Esophagus muscularis mucosa (tissue), 3 donors: ENCODE measurements at regions not wholly inside any gene's neighbourhood (a gene's known extent, or its start where the extent isn't known, plus 50 kb on each side); places are given as distances from the start of the nearest gene placed in this dataset.

Experiments used
- CTCF ChIP-seq, 3 experiments: fragments of 200-600 bp in 2 of 3; fragments of 450-650 bp in 1 of 3; sonication (generic) in 2 of 3; IDR thresholded peaks; one replicate each; pipeline ENCODE4 v1.5.1; 2017 to 2019; ENCODE audit warnings: antibody characterized with exemption in 3 of 3, mild to moderate bottlenecking in 2 of 3, moderate library complexity in 1 of 3
- POLR2AphosphoS5 ChIP-seq, 2 donors: sonication (generic); formaldehyde crosslinking; IDR thresholded peaks; one replicate each; pipeline ENCODE4 v1.6.1; 2017; ENCODE audit warnings: antibody characterized with exemption in 2 of 2

GRCh38 chr19:29054886-29055675 lies 157.9 kb downstream of the UQCRFS1 start:
- TF ChIP-seq CTCF (IDR thresholded peaks at IDR 0.05) (no peak), POLR2AphosphoS5 (IDR thresholded peaks at IDR 0.05) (no peak)
